C4-2B (cell line): ENCODE measurements at regions not wholly inside any gene's neighbourhood (a gene's known extent, or its start where the extent isn't known, plus 50 kb on each side); places are given as distances from the start of the nearest gene placed in this dataset.

Source experiments
- ZFX ChIP-seq: fragments of 450-650 bp; IDR thresholded peaks from 2 replicates; pipeline ENCODE4 v1.6.1; 2017
- TF ChIP-seq, protein P1 (sequence below): fragments of 450-650 bp; conservative IDR thresholded peaks from 2 replicates; pipeline ENCODE4 v1.5.1; 2017; ENCODE audit warnings: mild to moderate bottlenecking

DNA sequence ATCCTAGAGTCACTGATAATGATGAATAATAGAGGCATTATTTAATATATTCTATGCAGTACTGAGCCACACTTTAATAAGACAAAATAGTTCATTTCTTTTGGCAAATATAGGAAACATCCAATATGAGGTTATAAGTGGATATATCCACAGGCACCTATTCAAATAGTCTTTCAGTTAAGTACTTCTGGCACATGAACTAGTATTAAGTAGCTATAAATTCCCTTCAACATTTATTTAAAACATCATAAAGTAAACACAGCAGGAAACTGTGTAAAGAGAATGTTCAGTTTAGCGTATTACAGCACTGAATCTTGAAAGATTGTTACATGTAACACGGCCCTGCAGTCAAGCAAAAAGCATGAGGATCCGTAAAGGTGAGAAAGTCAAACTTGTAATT lies 463.3 kb upstream of the KLF12 start:
- TF ChIP-seq, protein P1, sequence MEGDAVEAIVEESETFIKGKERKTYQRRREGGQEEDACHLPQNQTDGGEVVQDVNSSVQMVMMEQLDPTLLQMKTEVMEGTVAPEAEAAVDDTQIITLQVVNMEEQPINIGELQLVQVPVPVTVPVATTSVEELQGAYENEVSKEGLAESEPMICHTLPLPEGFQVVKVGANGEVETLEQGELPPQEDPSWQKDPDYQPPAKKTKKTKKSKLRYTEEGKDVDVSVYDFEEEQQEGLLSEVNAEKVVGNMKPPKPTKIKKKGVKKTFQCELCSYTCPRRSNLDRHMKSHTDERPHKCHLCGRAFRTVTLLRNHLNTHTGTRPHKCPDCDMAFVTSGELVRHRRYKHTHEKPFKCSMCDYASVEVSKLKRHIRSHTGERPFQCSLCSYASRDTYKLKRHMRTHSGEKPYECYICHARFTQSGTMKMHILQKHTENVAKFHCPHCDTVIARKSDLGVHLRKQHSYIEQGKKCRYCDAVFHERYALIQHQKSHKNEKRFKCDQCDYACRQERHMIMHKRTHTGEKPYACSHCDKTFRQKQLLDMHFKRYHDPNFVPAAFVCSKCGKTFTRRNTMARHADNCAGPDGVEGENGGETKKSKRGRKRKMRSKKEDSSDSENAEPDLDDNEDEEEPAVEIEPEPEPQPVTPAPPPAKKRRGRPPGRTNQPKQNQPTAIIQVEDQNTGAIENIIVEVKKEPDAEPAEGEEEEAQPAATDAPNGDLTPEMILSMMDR: no peak
- no peak for TF ChIP-seq ZFX
